SK-N-SH (cell line): ENCODE measurements at regions not wholly inside any gene's neighbourhood (a gene's known extent, or its start where the extent isn't known, plus 50 kb on each side); places are given as distances from the start of the nearest gene placed in this dataset.

Experiments used
- CTCF ChIA-PET: fragments of 300-600, 350-600 bp; formaldehyde crosslinking; extraction: SDS; loops from one replicate; lab custom pipeline; 2021; lab: Yijun Ruan, JAX
- POLR2A ChIA-PET: fragments of 350-600 bp; sonication (Branson Sonifier 250); formaldehyde crosslinking; extraction: SDS; loops from one replicate; lab custom pipeline; 2020; ENCODE audit warnings: antibody characterized with exemption, inconsistent platforms; lab: Yijun Ruan, JAX
- DNase-seq: peaks from one replicate; pipeline ENCODE4 v3.0.0; 2012
- H2AFZ ChIP-seq: fragments of 200-600 bp; sonication (generic); 2 replicates; pipeline ENCODE4 v1.8.1; 2016; ENCODE audit warnings: antibody characterized with exemption, mild to moderate bottlenecking, low read depth
- H3F3A ChIP-seq: fragments of 200-600 bp; sonication (generic); replicated peaks from 2 replicates; pipeline ENCODE3; 2016; ENCODE audit warnings: antibody characterized with exemption, mild to moderate bottlenecking; ENCODE audit not compliant: insufficient read depth
- H3K27ac ChIP-seq, 2 experiments: fragments of 200-500 bp in 1 of 2; fragments of 200-600 bp in 1 of 2; sonication (Bioruptor generic) in 1 of 2; sonication (generic), shearing (Covaris generic) in 1 of 2; 2 replicates each; pipeline versions ENCODE4 v1.5.1 to v1.6.1; 2014 to 2016; ENCODE audit warnings: low read depth in 2 of 2, inconsistent platforms in 1 of 2, low read length in 1 of 2, mild to moderate bottlenecking in 1 of 2, mixed read lengths in 1 of 2
- H3K27me3 ChIP-seq: fragments of 200-600 bp; sonication (generic), shearing (Covaris generic); 2 replicates; pipeline ENCODE4 v1.6.1; 2016; ENCODE audit warnings: mixed run types; ENCODE audit not compliant: insufficient read depth
- H3K36me3 ChIP-seq, 2 experiments: fragments of 200-500 bp in 1 of 2; fragments of 200-600 bp in 1 of 2; sonication (Bioruptor generic) in 1 of 2; sonication (generic) in 1 of 2; replicated peaks in 1 of 2; 2 replicates each; pipeline versions ENCODE3 to v1.5.1; 2014 to 2016; ENCODE audit warnings: low read length in 1 of 2, mild to moderate bottlenecking in 1 of 2; ENCODE audit not compliant: insufficient read depth in 2 of 2, control insufficient read depth in 1 of 2
- H3K4me1 ChIP-seq, 2 experiments: fragments of 200-500 bp in 1 of 2; fragments of 200-600 bp in 1 of 2; sonication (Bioruptor generic) in 1 of 2; sonication (generic), shearing (Covaris generic) in 1 of 2; 2 replicates each; pipeline versions ENCODE4 v1.5.1 to v1.6.1; 2014 to 2016; ENCODE audit warnings: low read depth in 1 of 2, low read length in 1 of 2, mixed run types in 1 of 2; ENCODE audit not compliant: insufficient read depth in 2 of 2, control insufficient read depth in 1 of 2
- H3K4me2 ChIP-seq: fragments of 200-600 bp; sonication (generic), shearing (Covaris generic); 2 replicates; pipeline ENCODE4 v1.6.1; 2017; ENCODE audit warnings: mixed run types
- H3K4me3 ChIP-seq, 2 experiments: fragments of 200-500 bp in 1 of 2; fragments of 200-600 bp in 1 of 2; sonication (Bioruptor generic) in 1 of 2; sonication (generic), shearing (Covaris generic) in 1 of 2; 2 replicates each; pipeline versions ENCODE4 v1.5.1 to v1.8.1; 2014 to 2016; ENCODE audit warnings: low read depth in 2 of 2, inconsistent platforms in 1 of 2, low read length in 1 of 2, mild to moderate bottlenecking in 1 of 2, mixed read lengths in 1 of 2, moderate library complexity in 1 of 2
- H3K79me2 ChIP-seq: fragments of 200-600 bp; sonication (generic); 2 replicates; pipeline ENCODE4 v1.8.1; 2017; ENCODE audit warnings: mild to moderate bottlenecking; ENCODE audit not compliant: insufficient read depth
- H3K9ac ChIP-seq: fragments of 200-600 bp; sonication (generic); 2 replicates; pipeline ENCODE4 v1.6.1; 2017; ENCODE audit warnings: mixed run types
- H3K9me2 ChIP-seq: fragments of 200-600 bp; sonication (generic); 2 replicates; pipeline ENCODE4 v1.6.1; 2017; ENCODE audit warnings: mixed run types
- H3K9me3 ChIP-seq: fragments of 200-600 bp; sonication (generic); 2 replicates; pipeline ENCODE4 v1.6.1; 2017; ENCODE audit warnings: mixed run types, mild to moderate bottlenecking, moderate library complexity
- H4K20me1 ChIP-seq: fragments of 200-600 bp; sonication (generic); 2 replicates; pipeline ENCODE4 v1.6.1; 2017; ENCODE audit warnings: mild to moderate bottlenecking, mixed run types; ENCODE audit not compliant: insufficient read depth
- CHD2 ChIP-seq: fragments of 150-350 bp; IDR thresholded peaks from 2 replicates; pipeline ENCODE4 v1.6.1; 2018; ENCODE audit warnings: low read length; ENCODE audit not compliant: partially characterized antibody
- CTCF ChIP-seq: fragments of 200-600 bp; sonication (generic); IDR thresholded peaks from 2 replicates; pipeline ENCODE4 v1.6.1; 2017; ENCODE audit warnings: antibody characterized with exemption, mild to moderate bottlenecking, moderate library complexity
- ELF1 ChIP-seq: IDR thresholded peaks from 2 replicates; pipeline ENCODE4 v1.4.0; 2012
- FOXM1 ChIP-seq: IDR thresholded peaks from 2 replicates; pipeline ENCODE4 v1.4.0; 2012; ENCODE audit warnings: low read depth, mild to moderate bottlenecking
- GABPA ChIP-seq: IDR thresholded peaks from 2 replicates; pipeline ENCODE4 v1.4.0; 2012; ENCODE audit warnings: low read depth, mild to moderate bottlenecking
- GATA2 ChIP-seq: sonication (generic); formaldehyde crosslinking; IDR thresholded peaks from 2 replicates; pipeline ENCODE4 v1.5.0; 2020; ENCODE audit warnings: mild to moderate bottlenecking, missing genetic modification reagents
- IRF3 ChIP-seq: fragments of 150-350 bp; IDR thresholded peaks from 2 replicates; pipeline ENCODE4 v1.6.1; 2016; ENCODE audit warnings: mild to moderate bottlenecking, low read depth, low read length
- JUND ChIP-seq: IDR thresholded peaks from 2 replicates; pipeline ENCODE4 v1.4.0; 2012
- MXI1 ChIP-seq: IDR thresholded peaks from 2 replicates; pipeline ENCODE4 v1.6.1; 2012; ENCODE audit warnings: mild to moderate bottlenecking, low read depth, low read length, improper control_type of control experiment
- NRF1 ChIP-seq: IDR thresholded peaks from 2 replicates; pipeline ENCODE4 v1.6.1; 2012; ENCODE audit warnings: low read depth, mild to moderate bottlenecking, low read length
- POLR2AphosphoS5 ChIP-seq: IDR thresholded peaks from 2 replicates; pipeline ENCODE4 v1.6.1; 2012; ENCODE audit warnings: low read depth, low read length
- RAD21 ChIP-seq: IDR thresholded peaks from 2 replicates; pipeline ENCODE4 v1.6.1; 2012; ENCODE audit warnings: mild to moderate bottlenecking, low read length
- RCOR1 ChIP-seq: fragments of 150-350 bp; IDR thresholded peaks from 2 replicates; pipeline ENCODE4 v1.6.1; 2017; ENCODE audit warnings: antibody characterized with exemption, low read length
- RXRA ChIP-seq: IDR thresholded peaks from 2 replicates; pipeline ENCODE4 v1.4.0; 2012; ENCODE audit warnings: low read depth, mild to moderate bottlenecking, borderline replicate concordance
- SIN3A ChIP-seq: IDR thresholded peaks from 2 replicates; pipeline ENCODE4 v1.6.1; 2012; ENCODE audit warnings: low read depth, mild to moderate bottlenecking, low read length, moderate library complexity, borderline replicate concordance
- SMC3 ChIP-seq: IDR thresholded peaks from 2 replicates; pipeline ENCODE4 v1.6.1; 2012; ENCODE audit warnings: low read depth, low read length, improper control_type of control experiment
- TAF1 ChIP-seq: IDR thresholded peaks from 2 replicates; pipeline ENCODE4 v1.6.1; 2012; ENCODE audit warnings: low read depth, mild to moderate bottlenecking, low read length, moderate library complexity, borderline replicate concordance
- TCF12 ChIP-seq: IDR thresholded peaks from 2 replicates; pipeline ENCODE4 v1.4.0; 2012
- TEAD4 ChIP-seq: IDR thresholded peaks from 2 replicates; pipeline ENCODE4 v1.4.0; 2012; ENCODE audit warnings: mild to moderate bottlenecking, borderline replicate concordance; ENCODE audit not compliant: insufficient read depth
- USF2 ChIP-seq: fragments of 150-350 bp; IDR thresholded peaks from 2 replicates; pipeline ENCODE4 v1.6.1; 2017; ENCODE audit warnings: antibody characterized with exemption, low read length, low read depth, borderline replicate concordance
- WGBS: methylation state at CpG from one replicate; pipeline ENCODE4 v1.1.6; 2017; ENCODE audit warnings: low lambda C conversion rate; 5-methylcytosine and 5-hydroxymethylcytosine counted together
- TF ChIP-seq, protein P1 (sequence below): IDR thresholded peaks from 2 replicates; pipeline ENCODE4 v1.4.0; 2012; ENCODE audit warnings: low read depth, borderline replicate concordance
- TF ChIP-seq, protein P2 (sequence below): IDR thresholded peaks from 2 replicates; pipeline ENCODE4 v1.4.0; 2012; ENCODE audit warnings: low read depth, borderline replicate concordance

DNA sequence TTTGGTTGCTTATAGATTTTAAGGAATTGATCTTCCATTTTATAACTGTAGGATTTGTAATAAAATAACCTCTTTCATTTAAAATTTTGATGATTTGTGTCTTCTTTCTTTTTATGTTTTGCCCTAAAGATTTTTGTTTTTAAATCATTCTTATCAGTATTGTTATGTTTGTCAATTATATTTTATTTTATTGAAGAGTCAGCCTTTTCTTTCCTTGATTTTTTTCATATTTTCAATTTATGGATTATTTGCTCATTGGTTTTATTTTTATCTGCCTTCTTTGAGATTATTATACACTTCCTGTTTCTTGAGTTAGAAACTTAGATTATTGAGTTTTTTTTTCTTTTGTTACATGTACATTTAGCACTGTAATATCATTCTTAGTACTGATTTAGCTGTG, 233.4 kb upstream of the BRINP3 start:
- H4K20me1 ChIP-seq = no peaks in the 10 kb centered on the region
- no peak overlapping the region for H2AFZ ChIP-seq
- no peak overlapping the region for H3K27ac ChIP-seq
- TF ChIP-seq IRF3 (no peak), FOXM1 (no peak), JUND (no peak), TCF12 (no peak), CTCF (no peak), GABPA (no peak), NRF1 (no peak), SIN3A (no peak), RXRA (no peak), RAD21 (no peak), MXI1 (no peak), POLR2AphosphoS5 (no peak), ELF1 (no peak), TEAD4 (no peak), USF2 (no peak)
- TF ChIP-seq, protein P1, sequence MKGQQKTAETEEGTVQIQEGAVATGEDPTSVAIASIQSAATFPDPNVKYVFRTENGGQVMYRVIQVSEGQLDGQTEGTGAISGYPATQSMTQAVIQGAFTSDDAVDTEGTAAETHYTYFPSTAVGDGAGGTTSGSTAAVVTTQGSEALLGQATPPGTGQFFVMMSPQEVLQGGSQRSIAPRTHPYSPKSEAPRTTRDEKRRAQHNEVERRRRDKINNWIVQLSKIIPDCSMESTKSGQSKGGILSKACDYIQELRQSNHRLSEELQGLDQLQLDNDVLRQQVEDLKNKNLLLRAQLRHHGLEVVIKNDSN = no peak
- no peak overlapping the region for H3K9ac ChIP-seq
- no peak overlapping the region for H3K4me3 ChIP-seq
- no peaks in the 10 kb centered on the region; a peak in 1 of 4 replicates for H3K4me1 ChIP-seq
- no peaks in the 10 kb centered on the region for H3K79me2 ChIP-seq
- H3K27me3 ChIP-seq = no peaks in the 10 kb centered on the region
- H3F3A ChIP-seq = no peaks in the 10 kb centered on the region
- no peak for DNase-seq
- no peak overlapping the region for H3K4me2 ChIP-seq
- H3K36me3 ChIP-seq = no peaks in the 10 kb centered on the region
- no peaks in the 10 kb centered on the region for H3K9me2 ChIP-seq
- CTCF ChIA-PET = no interaction called here
- no peaks in the 10 kb centered on the region for H3K9me3 ChIP-seq
- POLR2A ChIA-PET = no interaction called here

GRCh38 chr1:190717055-190717454, 239.4 kb upstream of the BRINP3 start:
- WGBS = 2% methylated on average over 1 of the region's 1 CpG
- H3K27me3 ChIP-seq = no peaks in the 10 kb centered on the region
- DNase-seq = no peak
- H3K4me2 ChIP-seq = no peak overlapping the region
- no peaks in the 10 kb centered on the region for H3K36me3 ChIP-seq
- no peak overlapping the region; a peak in 1 of 4 replicates for H3K4me3 ChIP-seq
- H3K27ac ChIP-seq = no peak overlapping the region
- no peaks in the 10 kb centered on the region for H3F3A ChIP-seq
- ChIA-PET POLR2A (no interaction called here), CTCF (no interaction called here)
- H2AFZ ChIP-seq = no peak overlapping the region
- no peaks in the 10 kb centered on the region for H3K79me2 ChIP-seq
- no peak overlapping the region for H3K9ac ChIP-seq
- H4K20me1 ChIP-seq = no peaks in the 10 kb centered on the region
- no peaks in the 10 kb centered on the region; a peak in 1 of 4 replicates for H3K4me1 ChIP-seq
- no peaks in the 10 kb centered on the region for H3K9me3 ChIP-seq
- H3K9me2 ChIP-seq = no peaks in the 10 kb centered on the region
- no peak for TF ChIP-seq CHD2
- TF ChIP-seq SMC3 = no peak
- TF ChIP-seq RCOR1 = no peak
- TF ChIP-seq, protein P2, sequence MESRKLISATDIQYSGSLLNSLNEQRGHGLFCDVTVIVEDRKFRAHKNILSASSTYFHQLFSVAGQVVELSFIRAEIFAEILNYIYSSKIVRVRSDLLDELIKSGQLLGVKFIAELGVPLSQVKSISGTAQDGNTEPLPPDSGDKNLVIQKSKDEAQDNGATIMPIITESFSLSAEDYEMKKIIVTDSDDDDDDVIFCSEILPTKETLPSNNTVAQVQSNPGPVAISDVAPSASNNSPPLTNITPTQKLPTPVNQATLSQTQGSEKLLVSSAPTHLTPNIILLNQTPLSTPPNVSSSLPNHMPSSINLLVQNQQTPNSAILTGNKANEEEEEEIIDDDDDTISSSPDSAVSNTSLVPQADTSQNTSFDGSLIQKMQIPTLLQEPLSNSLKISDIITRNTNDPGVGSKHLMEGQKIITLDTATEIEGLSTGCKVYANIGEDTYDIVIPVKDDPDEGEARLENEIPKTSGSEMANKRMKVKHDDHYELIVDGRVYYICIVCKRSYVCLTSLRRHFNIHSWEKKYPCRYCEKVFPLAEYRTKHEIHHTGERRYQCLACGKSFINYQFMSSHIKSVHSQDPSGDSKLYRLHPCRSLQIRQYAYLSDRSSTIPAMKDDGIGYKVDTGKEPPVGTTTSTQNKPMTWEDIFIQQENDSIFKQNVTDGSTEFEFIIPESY = no peak
- TF ChIP-seq GATA2 (CRISPR knock-in tag) = no peak
- TF ChIP-seq TAF1 = no peak
- TF ChIP-seq USF2 = no peak
- TF ChIP-seq POLR2AphosphoS5 = no peak
- TF ChIP-seq IRF3 = no peak
